ENCODE measurements at regions not wholly inside any gene's neighbourhood (a gene's known extent, or its start where the extent isn't known, plus 50 kb on each side); places are given as distances from the start of the nearest gene placed in this dataset.
"Not testable (repeated sequence)": the region's sequence is repeated elsewhere in the genome, so short reads cannot be mapped to it uniquely, and the experiment has no call there.

DNA sequence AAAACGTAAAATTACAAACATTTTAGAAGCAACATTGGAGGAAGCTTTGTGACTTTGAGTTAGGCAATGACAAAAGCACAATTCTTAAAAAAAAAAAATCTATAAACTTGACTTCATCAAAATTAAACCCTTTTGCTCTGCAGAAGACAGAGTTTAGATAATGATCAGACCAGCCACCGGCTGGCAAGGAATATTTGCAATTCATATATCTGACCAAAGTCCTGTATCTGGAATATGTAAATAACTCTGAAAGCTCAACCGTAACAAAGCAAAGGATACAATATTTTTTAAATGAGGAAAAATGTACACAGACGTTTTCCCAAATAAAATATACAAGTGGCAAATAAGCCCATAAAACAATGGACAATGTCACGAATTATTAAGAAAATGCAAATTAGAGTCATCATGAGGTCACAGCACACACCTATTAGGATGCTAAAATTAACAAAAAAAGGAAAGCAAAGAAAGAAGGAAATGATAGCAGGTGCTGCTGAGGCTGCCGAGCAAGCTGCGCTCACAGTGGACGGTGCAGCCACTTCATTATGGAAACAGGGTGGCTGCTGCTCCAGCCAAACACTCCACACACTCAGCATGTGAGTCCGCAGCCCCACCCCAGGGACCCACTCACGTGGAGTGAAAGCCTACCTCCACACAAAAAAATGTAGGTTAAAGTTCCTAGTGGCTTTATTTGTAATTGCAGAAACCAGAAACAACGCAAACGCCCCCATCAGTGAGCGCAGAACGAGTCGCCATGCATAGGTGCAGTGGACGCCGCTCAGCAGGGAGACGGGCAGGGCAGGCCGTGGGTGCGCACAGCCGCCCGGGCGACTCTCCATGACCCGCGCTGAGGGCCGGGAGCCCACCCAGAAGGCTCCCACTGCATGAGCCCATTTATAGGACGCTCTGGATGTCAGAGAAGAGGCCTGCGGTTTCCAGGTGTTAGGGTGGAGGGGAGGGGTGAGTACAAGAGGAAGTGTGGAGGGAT, 375.4 kb downstream of the ADGRD1 start:
- not testable (repeated sequence) for H3K4me3 ChIP-seq (ENCODE audit: low read length); H3K9me3 ChIP-seq (ENCODE audit: low read depth, low read length); H3K27me3 ChIP-seq (ENCODE audit: insufficient read depth, low read length); H3K4me1 ChIP-seq (ENCODE audit: insufficient read depth, low read length)

DNA sequence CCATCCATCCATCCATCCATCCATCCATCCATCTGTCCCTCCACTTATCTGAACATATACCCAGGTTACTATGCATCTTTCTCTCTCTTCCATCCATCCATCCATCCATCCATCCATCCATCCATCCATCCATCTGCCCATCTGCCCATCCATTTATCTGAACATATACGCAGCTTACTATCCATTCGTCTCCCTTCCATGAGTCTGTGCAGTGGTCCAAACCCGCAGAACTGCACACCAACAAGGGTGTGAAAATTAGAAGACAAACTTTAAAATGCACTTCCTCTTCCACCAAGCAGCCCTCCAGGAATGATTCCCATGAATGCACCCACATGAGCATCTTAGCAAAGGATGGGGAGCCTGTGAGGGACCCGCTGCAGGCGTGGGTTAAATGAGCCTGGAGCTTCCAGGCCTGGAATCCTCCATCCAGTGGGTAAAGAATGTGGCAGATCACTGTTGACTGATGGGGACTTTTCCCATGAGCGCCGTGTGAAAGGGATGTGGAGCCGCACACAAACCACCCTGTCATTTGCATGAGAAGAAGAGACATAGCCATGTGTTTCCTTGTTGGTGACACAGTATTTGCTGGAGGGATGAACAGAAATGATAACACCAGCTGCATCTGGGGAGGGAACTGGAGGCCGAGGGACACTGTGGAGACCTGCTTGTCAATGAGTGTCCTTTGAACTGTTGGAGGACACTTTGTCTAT, 376.6 kb downstream of the ADGRD1 start:
- no peaks in the 10 kb centered on the region for H3K9me3 ChIP-seq (ENCODE audit: low read depth, low read length)
- no peaks in the 10 kb centered on the region for H3K27me3 ChIP-seq (ENCODE audit: insufficient read depth, low read length)

DNA sequence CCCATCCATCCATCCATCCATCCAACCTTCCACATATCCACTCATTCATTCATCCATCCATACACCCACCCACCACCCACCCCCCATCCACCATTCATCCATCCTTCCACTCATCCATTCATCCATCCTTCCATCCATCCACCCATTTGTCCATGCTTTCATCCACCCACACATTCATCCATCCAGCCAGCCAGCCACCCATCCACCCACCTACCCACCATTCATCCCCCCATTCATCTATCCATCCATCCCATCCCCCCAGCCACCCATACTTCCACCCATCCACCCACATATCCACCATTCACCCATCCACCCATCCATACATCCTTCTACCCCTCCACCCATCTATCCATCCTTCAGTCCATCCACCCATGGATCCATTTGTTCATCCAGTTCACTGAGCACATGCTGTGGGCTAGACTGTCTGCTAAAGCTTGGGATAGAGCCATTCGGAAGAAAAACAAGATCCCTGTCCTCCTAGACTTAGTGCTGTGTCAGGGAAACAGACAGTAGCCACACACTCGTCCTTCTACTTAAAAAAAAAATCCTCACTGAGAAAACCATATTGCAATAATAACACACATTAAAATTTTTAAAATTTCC, 377.5 kb downstream of the ADGRD1 start:
- Histone ChIP-seq H3K4me1 (ENCODE audit: insufficient read depth, low read length) (no peaks in the 10 kb centered on the region), H3K4me3 (ENCODE audit: low read length) (no peak overlapping the region)

More for the DNA sequence above, 376.6 kb downstream of the ADGRD1 start:
- no peaks in the 10 kb centered on the region for H3K4me1 ChIP-seq (ENCODE audit: insufficient read depth, low read length)
- H3K4me3 ChIP-seq (ENCODE audit: low read length): no peak overlapping the region

DNA sequence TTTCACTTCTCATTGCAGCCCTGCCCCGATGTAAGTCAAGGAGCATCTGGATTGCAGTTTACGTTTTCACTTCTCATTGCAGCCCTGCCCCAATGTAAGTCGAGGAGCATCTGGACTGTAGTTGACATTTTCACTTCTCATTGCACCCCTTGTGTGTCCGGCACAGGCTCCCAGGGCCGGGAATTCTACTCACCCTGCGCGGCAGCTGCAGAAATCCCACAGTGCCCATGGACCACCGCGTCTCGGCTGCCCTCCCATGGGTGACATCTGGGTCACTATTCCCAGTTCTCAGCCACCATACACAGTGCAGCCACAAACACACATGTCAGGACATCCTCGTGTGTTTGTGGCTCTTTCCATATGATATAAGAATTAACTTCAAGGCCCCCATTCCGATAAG, 378.5 kb downstream of the ADGRD1 start:
- no peaks in the 10 kb centered on the region for H3K9me3 ChIP-seq (ENCODE audit: low read depth, low read length)
- no peaks in the 10 kb centered on the region for H3K27me3 ChIP-seq (ENCODE audit: insufficient read depth, low read length)
- no peaks in the 10 kb centered on the region for H3K4me1 ChIP-seq (ENCODE audit: insufficient read depth, low read length)
- no peak overlapping the region for H3K4me3 ChIP-seq (ENCODE audit: low read length)

More for the DNA sequence above, 377.5 kb downstream of the ADGRD1 start:
- Histone ChIP-seq H3K9me3 (ENCODE audit: low read depth, low read length) (no peaks in the 10 kb centered on the region), H3K27me3 (ENCODE audit: insufficient read depth, low read length) (no peaks in the 10 kb centered on the region)

DNA sequence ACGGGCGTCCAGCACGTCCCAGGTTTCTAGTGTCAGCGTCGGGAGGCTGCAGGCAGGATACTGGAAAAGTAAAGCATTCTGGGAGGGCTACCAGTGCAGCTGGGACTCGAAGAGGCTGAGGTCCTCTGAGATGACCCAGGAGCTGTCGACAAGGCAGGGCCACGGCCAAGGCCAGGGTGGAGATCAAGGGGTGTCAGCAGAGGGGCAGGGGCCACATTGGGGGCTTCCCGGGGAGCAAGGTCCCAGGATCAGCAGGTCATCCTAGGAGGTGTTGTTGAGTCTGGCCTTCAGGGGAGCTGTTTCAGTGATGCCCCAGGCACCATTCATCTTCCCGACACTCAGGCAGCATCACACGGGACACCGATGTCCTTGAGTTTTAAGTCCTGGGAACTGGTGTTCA, 377.8 kb upstream of the SFSWAP start:
- Histone ChIP-seq H3K27me3 (ENCODE audit: insufficient read depth, low read length) (no peaks in the 10 kb centered on the region), H3K9me3 (ENCODE audit: low read depth, low read length) (no peaks in the 10 kb centered on the region), H3K4me3 (ENCODE audit: low read length) (no peak overlapping the region), H3K4me1 (ENCODE audit: insufficient read depth, low read length) (no peaks in the 10 kb centered on the region)

DNA sequence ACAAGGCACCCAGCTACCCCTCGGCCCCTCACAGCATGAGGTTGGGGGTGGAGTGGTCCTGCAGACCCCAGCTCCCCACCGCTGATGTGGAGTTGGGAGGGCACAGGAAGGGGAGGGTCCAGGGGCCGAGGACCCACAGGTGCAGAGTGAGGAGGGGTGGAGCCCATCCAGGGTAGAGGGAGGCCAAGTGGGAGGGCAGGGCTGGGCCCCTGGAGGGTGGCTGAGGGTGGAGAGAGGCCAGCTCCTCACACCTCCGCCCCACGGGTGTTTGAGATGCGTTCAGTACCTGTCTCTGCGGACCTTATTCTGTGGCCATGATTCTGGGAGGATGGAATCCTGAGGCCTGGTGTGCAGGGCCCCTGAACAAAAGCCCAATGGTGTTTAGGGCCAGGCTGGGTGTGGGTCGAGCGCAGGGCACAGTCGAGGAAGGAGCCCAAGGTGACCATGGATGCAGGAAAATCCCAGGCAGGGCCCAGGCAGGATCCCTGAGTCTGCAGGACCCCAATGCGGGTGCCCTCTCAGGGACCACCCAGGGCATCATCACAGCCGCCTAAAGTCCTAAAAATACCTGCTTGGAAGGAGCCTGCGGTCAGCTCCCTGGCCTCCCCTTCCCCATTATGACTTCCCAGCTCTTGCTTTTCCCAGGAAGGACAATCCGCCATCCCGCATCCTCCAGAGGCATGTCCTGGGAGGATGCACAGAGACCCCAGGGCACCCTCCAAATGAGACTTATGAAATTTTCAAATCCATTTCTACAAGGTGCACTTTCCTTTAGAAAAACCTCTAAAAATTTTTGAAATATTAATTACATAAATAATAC, 377.1 kb upstream of the SFSWAP start:
- Histone ChIP-seq H3K4me1 (ENCODE audit: insufficient read depth, low read length) (no peaks in the 10 kb centered on the region), H3K27me3 (ENCODE audit: insufficient read depth, low read length) (no peaks in the 10 kb centered on the region), H3K4me3 (ENCODE audit: low read length) (no peak overlapping the region), H3K9me3 (ENCODE audit: low read depth, low read length) (no peaks in the 10 kb centered on the region)

DNA sequence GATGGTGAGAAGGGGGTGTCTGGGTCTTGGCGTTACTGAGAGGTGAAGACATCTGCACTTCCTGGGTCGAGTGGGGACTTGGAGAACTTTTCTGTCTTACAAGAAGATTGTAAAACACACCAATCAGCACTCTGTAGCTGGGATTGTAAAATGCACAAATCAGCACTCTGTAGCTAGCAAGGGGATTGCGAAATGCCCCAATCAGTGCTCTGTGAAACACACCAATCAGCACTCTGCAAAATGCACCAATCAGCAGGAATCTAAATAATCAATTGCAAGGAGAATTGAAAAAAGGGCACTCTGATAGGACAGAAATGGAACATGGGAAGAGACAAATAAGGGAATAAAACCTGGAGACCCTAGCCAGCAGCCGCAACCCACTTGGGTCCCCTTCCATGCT, 376.1 kb upstream of the SFSWAP start:
- Histone ChIP-seq H3K4me3 (ENCODE audit: low read length) (no peak overlapping the region), H3K27me3 (ENCODE audit: insufficient read depth, low read length) (no peaks in the 10 kb centered on the region), H3K9me3 (ENCODE audit: low read depth, low read length) (no peaks in the 10 kb centered on the region), H3K4me1 (ENCODE audit: insufficient read depth, low read length) (no peaks in the 10 kb centered on the region)

DNA sequence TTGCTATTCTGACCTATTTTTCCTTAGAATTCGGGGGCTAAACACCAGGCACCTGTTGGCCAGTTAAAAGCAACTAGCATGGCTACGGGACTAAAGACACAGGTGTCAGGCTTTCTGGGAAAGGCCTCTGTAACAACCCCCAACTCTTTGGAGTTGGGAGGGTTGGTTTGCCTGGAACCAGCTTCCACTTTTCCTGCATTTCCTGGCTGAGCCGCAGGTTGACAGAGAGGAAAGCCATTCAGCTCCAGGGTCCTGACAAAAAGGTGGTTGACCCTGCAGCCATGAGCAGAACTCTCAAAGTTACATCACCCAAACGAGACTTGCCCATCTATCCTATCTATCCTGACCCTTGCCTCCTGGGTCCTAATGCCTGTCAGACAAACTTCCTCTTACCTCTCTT, 375.4 kb upstream of the SFSWAP start:
- H3K4me1 ChIP-seq (ENCODE audit: insufficient read depth, low read length): no peaks in the 10 kb centered on the region
- H3K9me3 ChIP-seq (ENCODE audit: low read depth, low read length): no peaks in the 10 kb centered on the region
- H3K27me3 ChIP-seq (ENCODE audit: insufficient read depth, low read length): no peaks in the 10 kb centered on the region
- no peak overlapping the region for H3K4me3 ChIP-seq (ENCODE audit: low read length)

DNA sequence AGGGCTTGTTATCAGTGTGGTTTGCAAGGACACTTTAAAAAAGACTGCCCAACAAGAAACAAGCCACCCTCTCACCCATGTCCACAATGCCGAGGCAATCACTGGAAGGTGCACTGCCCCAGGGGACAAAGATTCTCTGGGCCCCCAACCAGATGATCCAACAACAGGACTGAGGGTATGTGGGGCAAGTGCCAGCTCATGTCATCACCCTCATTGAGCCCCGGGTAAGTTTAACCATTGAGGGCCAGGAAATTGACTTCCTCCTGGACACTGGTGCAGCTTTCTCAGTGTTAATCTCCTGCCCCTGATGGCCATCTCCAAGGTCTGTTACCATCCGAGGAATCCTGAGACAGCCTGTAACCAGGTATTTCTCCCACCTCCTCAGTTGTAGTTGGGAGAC, 373.0 kb upstream of the SFSWAP start:
- H3K27me3 ChIP-seq (ENCODE audit: insufficient read depth, low read length); H3K4me1 ChIP-seq (ENCODE audit: insufficient read depth, low read length); H3K9me3 ChIP-seq (ENCODE audit: low read depth, low read length); H3K4me3 ChIP-seq (ENCODE audit: low read length): not testable (repeated sequence)

DNA sequence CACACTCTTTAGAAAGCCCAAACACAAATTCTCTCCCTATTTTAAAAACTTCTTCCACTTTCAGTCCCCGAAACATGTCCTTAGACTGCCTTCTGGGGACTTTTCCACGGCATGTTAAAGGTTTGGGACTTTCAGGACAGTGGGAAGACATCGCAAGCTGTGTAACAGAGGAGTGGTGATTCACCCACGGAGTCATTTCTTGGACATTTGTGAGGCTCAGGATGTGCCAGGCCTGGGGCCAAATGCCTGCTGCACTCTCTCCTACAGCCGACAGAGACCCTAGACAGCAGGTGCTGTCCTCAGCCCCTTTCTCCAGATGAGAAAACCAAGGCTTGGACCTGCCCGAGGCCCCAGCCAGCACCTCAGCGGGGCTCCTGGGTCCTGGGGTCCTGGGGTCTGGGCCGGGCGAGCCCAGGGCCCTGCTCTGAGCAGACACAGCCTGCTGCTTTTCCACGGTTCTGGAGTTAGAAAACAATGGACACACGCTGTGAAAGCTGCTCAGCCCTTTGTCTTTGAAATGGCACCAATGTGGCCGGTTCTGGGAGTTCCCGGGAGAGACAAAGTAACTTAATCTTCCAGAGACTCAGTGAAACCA, 370.2 kb upstream of the SFSWAP start:
- H3K4me3 ChIP-seq (ENCODE audit: low read length): no peak overlapping the region
- H3K9me3 ChIP-seq (ENCODE audit: low read depth, low read length): no peaks in the 10 kb centered on the region
- H3K27me3 ChIP-seq (ENCODE audit: insufficient read depth, low read length): no peaks in the 10 kb centered on the region
- no peaks in the 10 kb centered on the region for H3K4me1 ChIP-seq (ENCODE audit: insufficient read depth, low read length)

DNA sequence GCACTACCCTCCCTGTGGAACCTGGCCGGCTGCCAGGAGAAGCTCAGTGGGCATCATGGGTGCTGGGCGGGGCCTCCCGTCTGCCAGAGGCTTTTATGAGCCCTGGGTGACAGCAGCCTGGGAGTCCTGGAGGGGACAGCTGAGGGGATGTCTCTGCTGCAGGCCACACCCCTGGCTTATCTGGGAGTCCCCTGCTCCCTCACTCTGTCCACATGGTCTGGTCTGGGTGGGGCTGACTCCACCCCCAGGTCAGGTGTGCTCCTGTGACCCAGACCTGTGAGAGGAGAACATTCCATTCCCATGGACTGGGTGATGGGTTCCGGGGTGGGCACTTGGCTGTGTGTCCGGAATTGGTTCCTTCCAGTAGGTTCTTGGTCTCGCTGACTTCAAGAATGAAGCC, 369.3 kb upstream of the SFSWAP start:
- H3K4me3 ChIP-seq (ENCODE audit: low read length); H3K9me3 ChIP-seq (ENCODE audit: low read depth, low read length); H3K4me1 ChIP-seq (ENCODE audit: insufficient read depth, low read length); H3K27me3 ChIP-seq (ENCODE audit: insufficient read depth, low read length): not testable (repeated sequence)

DNA sequence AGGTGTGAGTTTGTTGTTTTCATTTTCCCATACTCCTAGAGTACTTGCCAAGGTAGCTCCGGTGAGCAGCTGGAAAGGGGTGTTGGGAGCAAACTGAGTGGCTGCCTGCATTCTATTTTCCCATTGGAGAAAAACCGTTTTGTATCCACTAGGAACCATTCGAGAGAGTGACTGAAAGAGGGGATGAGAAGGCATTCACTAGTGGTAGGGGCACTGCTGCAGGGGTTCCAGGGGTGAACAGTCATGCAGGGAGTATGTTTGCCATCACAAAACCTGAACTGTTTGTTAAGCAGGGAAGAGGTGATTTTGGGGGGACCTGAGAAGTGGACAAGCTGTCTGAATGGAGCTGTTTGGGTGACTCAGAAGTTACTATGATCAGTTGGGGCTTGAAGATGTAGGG, 367.5 kb upstream of the SFSWAP start:
- not testable (repeated sequence) for H3K27me3 ChIP-seq (ENCODE audit: insufficient read depth, low read length); H3K9me3 ChIP-seq (ENCODE audit: low read depth, low read length); H3K4me3 ChIP-seq (ENCODE audit: low read length); H3K4me1 ChIP-seq (ENCODE audit: insufficient read depth, low read length)

DNA sequence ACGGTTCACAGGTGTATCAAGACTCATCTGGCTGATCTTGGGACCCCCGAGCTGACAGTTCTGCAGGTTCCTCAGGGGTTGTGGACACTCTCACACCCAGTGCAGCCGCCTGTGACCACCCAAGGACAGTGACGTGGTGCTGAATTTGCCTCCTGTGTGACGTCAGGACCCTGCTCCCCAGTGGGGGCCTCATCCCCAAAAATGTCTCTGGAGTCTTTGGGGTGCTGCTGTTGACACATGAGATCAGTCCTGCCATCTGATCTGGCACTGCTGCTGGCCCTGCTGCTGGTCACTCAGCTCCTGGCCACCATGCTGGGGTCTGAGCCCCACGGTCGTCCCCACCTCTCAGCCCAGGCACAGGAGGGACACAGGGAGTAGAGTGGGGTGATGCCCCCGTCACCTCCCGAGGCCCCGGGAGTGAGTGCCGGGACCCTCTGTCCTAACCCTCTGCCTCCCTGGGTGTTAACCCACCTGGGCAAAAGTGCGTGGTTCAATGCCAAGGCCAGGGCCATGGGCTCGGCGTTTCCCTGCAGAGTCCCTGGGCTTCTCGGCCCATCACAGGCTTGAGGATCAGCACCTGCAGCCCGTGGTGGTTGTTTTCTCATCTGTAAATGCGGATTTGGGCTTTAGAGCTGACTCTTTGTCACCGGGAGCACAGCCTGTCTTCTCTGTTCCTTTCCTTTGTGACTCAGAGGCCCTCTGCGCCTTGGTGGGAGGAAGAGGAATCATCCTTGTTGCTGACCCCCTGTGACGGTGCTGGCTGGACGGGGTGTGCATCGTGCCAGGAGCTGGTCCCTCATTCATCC, 366.0 kb upstream of the SFSWAP start:
- H3K27me3 ChIP-seq (ENCODE audit: insufficient read depth, low read length); H3K9me3 ChIP-seq (ENCODE audit: low read depth, low read length); H3K4me1 ChIP-seq (ENCODE audit: insufficient read depth, low read length); H3K4me3 ChIP-seq (ENCODE audit: low read length): not testable (repeated sequence)

Data from mononuclear cell (primary cell).